H9 (cell line): ENCODE measurements at regions not wholly inside any gene's neighbourhood (a gene's known extent, or its start where the extent isn't known, plus 50 kb on each side); places are given as distances from the start of the nearest gene placed in this dataset.

Experiments
- DNase-seq: peaks from one replicate; pipeline ENCODE4 v3.0.0-alpha.2; 2017
- H2AFZ ChIP-seq: one replicate; pipeline ENCODE4 v1.6.1; 2013; ENCODE audit warnings: mild to moderate bottlenecking, low read length, control low read depth, moderate library complexity
- H2AK5ac ChIP-seq: 2 replicates; pipeline ENCODE4 v1.6.1; 2013; ENCODE audit warnings: low read length, control low read depth, mixed read lengths; ENCODE audit not compliant: insufficient read length
- H2BK120ac ChIP-seq: one replicate; pipeline ENCODE4 v1.6.1; 2013; ENCODE audit warnings: low read depth, mild to moderate bottlenecking, low read length, control low read depth, inconsistent platforms; ENCODE audit not compliant: poor library complexity, severe bottlenecking
- H2BK12ac ChIP-seq: 2 replicates; pipeline ENCODE4 v1.6.1; 2013; ENCODE audit warnings: low read length, control low read depth, mixed read lengths, low read depth; ENCODE audit not compliant: insufficient read length
- H2BK15ac ChIP-seq: 2 replicates; pipeline ENCODE4 v1.6.1; 2013; ENCODE audit warnings: low read depth, low read length, control low read depth
- H2BK20ac ChIP-seq: one replicate; pipeline ENCODE4 v1.6.1; 2013; ENCODE audit warnings: low read depth, mild to moderate bottlenecking, low read length, control low read depth, inconsistent platforms; ENCODE audit not compliant: poor library complexity, severe bottlenecking
- H2BK5ac ChIP-seq: 2 replicates; pipeline ENCODE4 v1.6.1; 2013; ENCODE audit warnings: low read length, control low read depth, mixed read lengths; ENCODE audit not compliant: insufficient read length
- H3K14ac ChIP-seq: 2 replicates; pipeline ENCODE4 v1.6.1; 2013; ENCODE audit warnings: low read length, control low read depth; ENCODE audit not compliant: insufficient read depth
- H3K18ac ChIP-seq: 2 replicates; pipeline ENCODE4 v1.6.1; 2013; ENCODE audit warnings: low read depth, mild to moderate bottlenecking, mixed read lengths, low read length, control low read depth; ENCODE audit not compliant: insufficient read length
- H3K23ac ChIP-seq: 2 replicates; pipeline ENCODE4 v1.6.1; 2013; ENCODE audit warnings: low read length, control low read depth, mixed read lengths, low read depth; ENCODE audit not compliant: insufficient read length
- H3K23me2 ChIP-seq: 2 replicates; pipeline ENCODE4 v1.6.1; 2013; ENCODE audit warnings: low read depth, mild to moderate bottlenecking, mixed read lengths, low read length, control low read depth; ENCODE audit not compliant: insufficient read length, poor library complexity, severe bottlenecking
- H3K27ac ChIP-seq: 2 replicates; pipeline ENCODE4 v1.5.1; 2013; ENCODE audit warnings: low read length, control low read depth, mixed read lengths, low read depth; ENCODE audit not compliant: insufficient read length
- H3K27me3 ChIP-seq: 2 replicates; pipeline ENCODE4 v1.6.1; 2013; ENCODE audit warnings: low read length, control low read depth, inconsistent platforms; ENCODE audit not compliant: insufficient read depth
- H3K4ac ChIP-seq: 2 replicates; pipeline ENCODE4 v1.6.1; 2013; ENCODE audit warnings: low read depth, mild to moderate bottlenecking, control low read depth, inconsistent platforms, low read length, moderate library complexity
- H3K4me1 ChIP-seq: 2 replicates; pipeline ENCODE4 v1.6.1; 2013; ENCODE audit warnings: low read length, control low read depth, inconsistent platforms; ENCODE audit not compliant: insufficient read depth
- H3K4me2 ChIP-seq: 2 replicates; pipeline ENCODE4 v1.6.1; 2013; ENCODE audit warnings: low read length, control low read depth, mixed read lengths; ENCODE audit not compliant: insufficient read length, insufficient read depth
- H3K56ac ChIP-seq: 2 replicates; pipeline ENCODE4 v1.6.1; 2013; ENCODE audit warnings: low read depth, mild to moderate bottlenecking, mixed read lengths, low read length, control low read depth; ENCODE audit not compliant: insufficient read length
- H3K79me1 ChIP-seq: 2 replicates; pipeline ENCODE4 v1.6.1; 2013; ENCODE audit warnings: low read depth, mild to moderate bottlenecking, moderate library complexity, low read length, control low read depth, inconsistent platforms; ENCODE audit not compliant: insufficient read depth, poor library complexity, severe bottlenecking
- H3K79me2 ChIP-seq: 2 replicates; pipeline ENCODE4 v1.6.1; 2013; ENCODE audit warnings: low read length, control low read depth, inconsistent platforms; ENCODE audit not compliant: insufficient read depth
- H3K9ac ChIP-seq: 2 replicates; pipeline ENCODE4 v1.6.1; 2013; ENCODE audit warnings: low read length, control low read depth, mixed read lengths; ENCODE audit not compliant: insufficient read length; ENCODE audit errors: extremely low read depth
- H3K9me3 ChIP-seq: one replicate; pipeline ENCODE4 v1.6.1; 2013; ENCODE audit warnings: low read depth, low read length, inconsistent platforms; ENCODE audit not compliant: control insufficient read depth
- H3T11ph ChIP-seq: one replicate; pipeline ENCODE4 v1.6.1; 2013; ENCODE audit warnings: mild to moderate bottlenecking, low read length, control low read depth, inconsistent platforms
- H4K20me1 ChIP-seq: one replicate; pipeline ENCODE4 v1.6.1; 2013; ENCODE audit not compliant: control insufficient read depth, insufficient read length, insufficient read depth
- H4K5ac ChIP-seq: 2 replicates; pipeline ENCODE4 v1.6.1; 2013; ENCODE audit warnings: low read depth, mild to moderate bottlenecking, mixed read lengths, low read length, control low read depth; ENCODE audit not compliant: insufficient read length
- H4K8ac ChIP-seq: replicated peaks from 2 replicates; pipeline ENCODE4 v1.6.1; 2013; ENCODE audit warnings: low read length, control low read depth, mixed read lengths, low read depth; ENCODE audit not compliant: insufficient read length
- H4K91ac ChIP-seq: 2 replicates; pipeline ENCODE4 v1.6.1; 2013; ENCODE audit warnings: low read depth, mild to moderate bottlenecking, moderate library complexity, mixed read lengths, low read length, control low read depth; ENCODE audit not compliant: insufficient read length
- H3K27ac Mint-ChIP-seq, 3 experiments: 2 replicates in 2 of 3; 3 replicates in 1 of 3; pipeline ENCODE4 v1.8.0; 2020 to 2021; ENCODE audit warnings: mixed read lengths in 3 of 3, mild to moderate bottlenecking in 1 of 3, moderate library complexity in 1 of 3
- H3K27me3 Mint-ChIP-seq: 2 replicates; pipeline ENCODE4 v1.8.0; 2021; ENCODE audit warnings: low read depth, mild to moderate bottlenecking, moderate library complexity, mixed read lengths
- H3K36me3 Mint-ChIP-seq, 3 experiments: 2 replicates in 2 of 3; 3 replicates in 1 of 3; pipeline ENCODE4 v1.8.0; 2020 to 2021; ENCODE audit warnings: low read depth in 3 of 3, mixed read lengths in 3 of 3; ENCODE audit not compliant: insufficient read depth in 1 of 3
- H3K4me1 Mint-ChIP-seq, 2 experiments: 2 replicates each; pipeline ENCODE4 v1.8.0; 2020; ENCODE audit warnings: mixed read lengths in 2 of 2
- H3K4me3 Mint-ChIP-seq, 2 experiments: 2 replicates in 1 of 2; 3 replicates in 1 of 2; pipeline ENCODE4 v1.8.0; 2020 to 2021; ENCODE audit warnings: mild to moderate bottlenecking in 2 of 2, mixed read lengths in 2 of 2, moderate library complexity in 1 of 2
- H3K9me3 Mint-ChIP-seq, 2 experiments: 2 replicates in 1 of 2; 3 replicates in 1 of 2; pipeline ENCODE4 v1.8.0; 2020; ENCODE audit warnings: mild to moderate bottlenecking in 2 of 2, mixed read lengths in 2 of 2, moderate library complexity in 1 of 2
- CTCF ChIP-seq: fragments of 200-600 bp; sonication (generic); conservative IDR thresholded peaks from 3 replicates; pipeline ENCODE4 v1.8.0; 2021; ENCODE audit warnings: antibody characterized with exemption, mild to moderate bottlenecking
- WGBS: extraction: QIAGEN DNeasy Blood & Tissue Kit; methylation state at CpG from one replicate; pipeline ENCODE4 v1.1.7; 2013; ENCODE audit warnings: missing lambda C conversion rate, low lambda C conversion rate, mixed read lengths; ENCODE audit not compliant: insufficient read length; ENCODE audit errors: extremely low coverage; 5-methylcytosine and 5-hydroxymethylcytosine counted together

DNA sequence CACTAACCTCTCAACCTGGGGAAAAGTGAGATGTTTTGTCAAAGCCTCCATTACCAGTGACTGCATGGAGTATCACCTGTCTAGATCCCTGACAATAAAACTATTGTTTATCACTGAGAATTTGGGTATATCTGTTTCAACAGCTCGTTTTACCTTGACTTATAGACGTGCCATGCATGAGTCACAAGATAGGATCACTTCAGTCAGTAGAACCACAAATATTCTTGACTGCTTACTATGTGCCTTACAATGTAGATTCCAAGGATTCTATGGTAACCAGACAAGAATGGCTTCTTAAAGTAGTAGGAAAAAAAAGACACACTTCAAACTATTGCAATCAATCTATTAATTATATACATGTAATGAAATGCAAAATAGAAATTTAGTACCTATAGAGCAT, 55.7 kb upstream of the GRM7 start:
- H4K20me1 ChIP-seq: no peaks in the 10 kb centered on the region
- H4K8ac ChIP-seq: no peak overlapping the region
- H3K79me1 ChIP-seq: no peaks in the 10 kb centered on the region
- Mint-ChIP-seq H3K27me3 (no peaks in the 10 kb centered on the region), H3K36me3 (no peaks in the 10 kb centered on the region), H3K27ac (no peak overlapping the region), H3K4me1 (no peaks in the 10 kb centered on the region), H3K9me3 (no peaks in the 10 kb centered on the region), H3K4me3 (no peak overlapping the region)
- TF ChIP-seq CTCF: no peak
- no peak for DNase-seq
- H3K79me2 ChIP-seq: no peaks in the 10 kb centered on the region
- H3K27me3 ChIP-seq: no peaks in the 10 kb centered on the region
- no peak overlapping the region for H4K5ac ChIP-seq
- no peak overlapping the region for H3K4me2 ChIP-seq
- H3K4ac ChIP-seq: no peak overlapping the region
- H4K91ac ChIP-seq: no peak overlapping the region
- no peak overlapping the region for H2BK12ac ChIP-seq
- no peak overlapping the region for H3K56ac ChIP-seq
- H2BK120ac ChIP-seq: no peak overlapping the region
- no peaks in the 10 kb centered on the region for H3K9me3 ChIP-seq
- H2BK15ac ChIP-seq: no peak overlapping the region
- H3T11ph ChIP-seq: no peak overlapping the region
- no peaks in the 10 kb centered on the region for H3K23me2 ChIP-seq
- no peak overlapping the region for H2AFZ ChIP-seq
- no peak overlapping the region for H3K23ac ChIP-seq
- no peak overlapping the region for H3K9ac ChIP-seq
- H3K18ac ChIP-seq: no peak overlapping the region
- H2AK5ac ChIP-seq: no peak overlapping the region
- no CpG with 5 or more reads among the region's 2 CpGs for WGBS
- H2BK5ac ChIP-seq: no peak overlapping the region
- H3K14ac ChIP-seq: no peak overlapping the region
- H3K27ac ChIP-seq: no peak overlapping the region
- H2BK20ac ChIP-seq: no peak overlapping the region
- no peaks in the 10 kb centered on the region for H3K4me1 ChIP-seq
